Muscle layer of colon (tissue), 2 donors: ENCODE measurements at regions not wholly inside any gene's neighbourhood (a gene's known extent, or its start where the extent isn't known, plus 50 kb on each side); places are given as distances from the start of the nearest gene placed in this dataset.

Source experiments
- H3K27ac ChIP-seq: one replicate; pipeline ENCODE4 v1.7.0; 2013; ENCODE audit warnings: low read depth, mild to moderate bottlenecking, low read length, moderate library complexity
- H3K27me3 ChIP-seq, 2 donors: one replicate each; pipeline ENCODE4 v1.7.0; 2013; ENCODE audit warnings: low read length in 2 of 2, mild to moderate bottlenecking in 2 of 2; ENCODE audit not compliant: insufficient read depth in 2 of 2, control insufficient read depth in 1 of 2
- H3K36me3 ChIP-seq: one replicate; pipeline ENCODE4 v1.7.0; 2013; ENCODE audit warnings: mild to moderate bottlenecking, low read length; ENCODE audit not compliant: insufficient read depth
- H3K4me1 ChIP-seq: one replicate; pipeline ENCODE4 v1.7.0; 2013; ENCODE audit warnings: mild to moderate bottlenecking, low read length; ENCODE audit not compliant: insufficient read depth
- H3K4me3 ChIP-seq, 2 donors: one replicate each; pipeline ENCODE4 v1.7.0; 2013; ENCODE audit warnings: low read length in 2 of 2, low read depth in 1 of 2, mild to moderate bottlenecking in 1 of 2, moderate library complexity in 1 of 2
- H3K9ac ChIP-seq: one replicate; pipeline ENCODE4 v1.7.0; 2013; ENCODE audit warnings: low read length
- H3K9me3 ChIP-seq: one replicate; pipeline ENCODE4 v1.7.0; 2013; ENCODE audit warnings: mild to moderate bottlenecking, low read length
- donor health status: abdominal sarcoma.
- donor health status: Adenocarcinoma of cecum.

- Histone ChIP-seq H3K27me3 (no peaks in the 10 kb centered on the region), H3K9ac (no peak overlapping the region), H3K9me3 (no peaks in the 10 kb centered on the region), H3K4me1 (no peaks in the 10 kb centered on the region), H3K4me3 (no peak overlapping the region), H3K27ac (no peak overlapping the region), H3K36me3 (no peaks in the 10 kb centered on the region)
These were observed 100.3 kb upstream of the CPNE8 start for GRCh38 chr12:39005671-39006070.

GRCh38 chr12:39003541-39004155 lies 98.3 kb upstream of the CPNE8 start:
- Histone ChIP-seq H3K27me3 (no peaks in the 10 kb centered on the region), H3K4me1 (no peaks in the 10 kb centered on the region), H3K9me3 (no peaks in the 10 kb centered on the region), H3K36me3 (no peaks in the 10 kb centered on the region), H3K27ac (no peak overlapping the region), H3K4me3 (no peak overlapping the region), H3K9ac (no peak overlapping the region)

- Histone ChIP-seq H3K27ac (no peak overlapping the region), H3K4me3 (no peak overlapping the region), H3K9me3 (no peaks in the 10 kb centered on the region), H3K9ac (no peak overlapping the region), H3K27me3 (no peaks in the 10 kb centered on the region), H3K4me1 (no peaks in the 10 kb centered on the region), H3K36me3 (no peaks in the 10 kb centered on the region)
These were observed 95.0 kb upstream of the CPNE8 start for GRCh38 chr12:39000370-39000769.

GRCh38 chr12:38998887-38999482 lies 93.6 kb upstream of the CPNE8 start:
- H3K4me3 ChIP-seq, result no peak overlapping the region
- no peaks in the 10 kb centered on the region for H3K9me3 ChIP-seq
- no peak overlapping the region for H3K27ac ChIP-seq
- no peak overlapping the region for H3K9ac ChIP-seq
- H3K4me1 ChIP-seq, result no peaks in the 10 kb centered on the region
- H3K36me3 ChIP-seq, result no peaks in the 10 kb centered on the region
- H3K27me3 ChIP-seq, result no peaks in the 10 kb centered on the region

- H3K9ac ChIP-seq, result no peak overlapping the region
- H3K4me3 ChIP-seq, result no peak overlapping the region
- H3K9me3 ChIP-seq, result no peaks in the 10 kb centered on the region
- no peaks in the 10 kb centered on the region for H3K4me1 ChIP-seq
- no peaks in the 10 kb centered on the region for H3K36me3 ChIP-seq
- no peaks in the 10 kb centered on the region for H3K27me3 ChIP-seq
- H3K27ac ChIP-seq, result no peak overlapping the region
These were observed 89.9 kb upstream of the CPNE8 start for GRCh38 chr12:38995249-38995648.

GRCh38 chr12:38985961-38986360 lies 80.6 kb upstream of the CPNE8 start:
- no peak overlapping the region for H3K4me3 ChIP-seq
- H3K36me3 ChIP-seq, result no peaks in the 10 kb centered on the region
- no peak overlapping the region for H3K27ac ChIP-seq
- peaks cover 4% of the 10 kb centered on the region for H3K9me3 ChIP-seq
- H3K9ac ChIP-seq, result no peak overlapping the region
- no peaks in the 10 kb centered on the region for H3K4me1 ChIP-seq
- H3K27me3 ChIP-seq, result no peaks in the 10 kb centered on the region

- Histone ChIP-seq H3K4me3 (no peak overlapping the region), H3K9ac (no peak overlapping the region), H3K9me3 (peaks cover 4% of the 10 kb centered on the region), H3K27me3 (no peaks in the 10 kb centered on the region), H3K36me3 (no peaks in the 10 kb centered on the region), H3K4me1 (no peaks in the 10 kb centered on the region), H3K27ac (no peak overlapping the region)
These were observed 79.0 kb upstream of the CPNE8 start for GRCh38 chr12:38984388-38984787.

GRCh38 chr12:38983117-38983571 lies 77.8 kb upstream of the CPNE8 start:
- no peak overlapping the region for H3K9ac ChIP-seq
- H3K4me3 ChIP-seq, result no peak overlapping the region
- no peak overlapping the region for H3K27ac ChIP-seq
- no peaks in the 10 kb centered on the region for H3K4me1 ChIP-seq
- no peaks in the 10 kb centered on the region for H3K36me3 ChIP-seq
- no peaks in the 10 kb centered on the region for H3K27me3 ChIP-seq
- H3K9me3 ChIP-seq, result peaks cover 4% of the 10 kb centered on the region

GRCh38 chr12:38977132-38977531 lies 71.7 kb upstream of the CPNE8 start:
- Histone ChIP-seq H3K27me3 (no peaks in the 10 kb centered on the region), H3K36me3 (no peaks in the 10 kb centered on the region), H3K4me3 (no peak overlapping the region), H3K9me3 (no peaks in the 10 kb centered on the region), H3K9ac (no peak overlapping the region), H3K4me1 (no peaks in the 10 kb centered on the region), H3K27ac (no peak overlapping the region)

GRCh38 chr12:38969706-38970105 lies 64.3 kb upstream of the CPNE8 start:
- no peak overlapping the region for H3K4me3 ChIP-seq
- no peak overlapping the region for H3K9ac ChIP-seq
- no peaks in the 10 kb centered on the region for H3K4me1 ChIP-seq

GRCh38 chr12:38961683-38962082 lies 56.3 kb upstream of the CPNE8 start:
- Histone ChIP-seq H3K4me1 (no peaks in the 10 kb centered on the region), H3K36me3 (no peaks in the 10 kb centered on the region), H3K9me3 (no peaks in the 10 kb centered on the region), H3K27ac (no peak overlapping the region), H3K27me3 (no peaks in the 10 kb centered on the region), H3K4me3 (no peak overlapping the region), H3K9ac (no peak overlapping the region)

More at GRCh38 chr12:38969706-38970105, 64.3 kb upstream of the CPNE8 start:
- Histone ChIP-seq H3K9me3 (no peaks in the 10 kb centered on the region), H3K27me3 (no peaks in the 10 kb centered on the region), H3K36me3 (no peaks in the 10 kb centered on the region), H3K27ac (no peak overlapping the region)

GRCh38 chr12:38961012-38961411 lies 55.6 kb upstream of the CPNE8 start:
- Histone ChIP-seq H3K27ac (no peak overlapping the region), H3K9me3 (no peaks in the 10 kb centered on the region), H3K27me3 (no peaks in the 10 kb centered on the region), H3K4me3 (no peak overlapping the region), H3K4me1 (no peaks in the 10 kb centered on the region), H3K9ac (no peak overlapping the region), H3K36me3 (no peaks in the 10 kb centered on the region)
